B cell (primary cell): ENCODE measurements at regions not wholly inside any gene's neighbourhood (a gene's known extent, or its start where the extent isn't known, plus 50 kb on each side); places are given as distances from the start of the nearest gene placed in this dataset.

Experiments used
- CTCF ChIP-seq: fragments of 200-600 bp; IDR thresholded peaks from one replicate; pipeline ENCODE4 v1.8.0; 2022; ENCODE audit warnings: antibody characterized with exemption, mild to moderate bottlenecking
- EZH2 ChIP-seq: IDR thresholded peaks from 2 replicates; pipeline ENCODE4 v1.6.1; 2012; ENCODE audit warnings: borderline replicate concordance, low read depth, mild to moderate bottlenecking, moderate library complexity, low read length; ENCODE audit not compliant: insufficient read depth, poor library complexity, severe bottlenecking

DNA sequence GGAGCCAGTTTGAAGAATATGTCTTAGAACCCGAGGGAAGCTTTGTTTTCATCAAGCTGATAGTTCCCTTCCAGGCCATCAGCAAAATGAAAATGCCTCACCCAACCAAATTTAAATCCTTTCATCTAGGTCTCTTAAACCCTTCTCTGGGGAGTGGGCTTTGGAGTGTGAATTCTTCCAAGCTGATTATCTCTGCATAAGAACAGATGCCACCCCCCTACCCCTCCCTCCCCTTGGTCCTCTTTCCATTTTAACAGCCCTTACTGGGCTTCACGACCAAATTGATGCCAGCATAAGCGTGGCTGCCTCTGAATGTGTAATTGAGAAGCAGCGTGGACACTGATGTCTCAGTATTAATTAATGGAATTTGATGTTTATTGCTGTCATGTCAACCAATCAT is 509.7 kb upstream of the CLINT1 start:
- no peak for TF ChIP-seq CTCF
- no peak for TF ChIP-seq EZH2
